Stimulated activated CD4-positive, alpha-beta T cell treated with anti-CD3 and anti-CD28 coated beads, TNF-alpha, amount 100 ng/mL, for 24 hours (primary cell): ENCODE measurements at regions not wholly inside any gene's neighbourhood (a gene's known extent, or its start where the extent isn't known, plus 50 kb on each side); places are given as distances from the start of the nearest gene placed in this dataset.
A peak's percentile ranks its signal among the peaks of the same experiment; 100 is the strongest.
"Not testable (repeated sequence)": the region's sequence is repeated elsewhere in the genome, so short reads cannot be mapped to it uniquely, and the experiment has no call there.

Source experiments
- DNase-seq, 3 experiments: peaks; one replicate each; pipeline ENCODE4 v3.0.0-alpha.2; 2020; ENCODE audit warnings: low read depth in 3 of 3

DNA sequence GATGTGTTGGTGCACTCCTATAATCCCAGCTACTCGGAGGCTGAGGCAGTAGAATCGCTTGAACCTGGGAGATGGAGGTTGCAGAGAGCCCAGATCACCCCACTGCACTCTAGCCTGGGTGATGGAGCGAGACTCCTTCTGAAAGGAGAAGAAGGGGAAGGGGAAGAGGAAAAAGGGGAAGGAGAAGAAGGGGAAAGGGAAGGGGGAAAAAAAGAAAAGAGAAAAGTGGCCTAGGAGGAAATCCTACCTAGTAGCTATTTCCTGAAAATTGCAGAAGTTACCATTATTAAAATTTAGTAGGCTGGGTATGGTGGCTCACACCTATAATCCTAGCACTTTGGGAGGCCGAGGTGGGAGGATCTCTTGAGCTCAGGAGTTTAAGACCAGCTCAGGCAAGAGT lies 67.4 kb downstream of the ARRDC3 start:
- no peak for DNase-seq

DNA sequence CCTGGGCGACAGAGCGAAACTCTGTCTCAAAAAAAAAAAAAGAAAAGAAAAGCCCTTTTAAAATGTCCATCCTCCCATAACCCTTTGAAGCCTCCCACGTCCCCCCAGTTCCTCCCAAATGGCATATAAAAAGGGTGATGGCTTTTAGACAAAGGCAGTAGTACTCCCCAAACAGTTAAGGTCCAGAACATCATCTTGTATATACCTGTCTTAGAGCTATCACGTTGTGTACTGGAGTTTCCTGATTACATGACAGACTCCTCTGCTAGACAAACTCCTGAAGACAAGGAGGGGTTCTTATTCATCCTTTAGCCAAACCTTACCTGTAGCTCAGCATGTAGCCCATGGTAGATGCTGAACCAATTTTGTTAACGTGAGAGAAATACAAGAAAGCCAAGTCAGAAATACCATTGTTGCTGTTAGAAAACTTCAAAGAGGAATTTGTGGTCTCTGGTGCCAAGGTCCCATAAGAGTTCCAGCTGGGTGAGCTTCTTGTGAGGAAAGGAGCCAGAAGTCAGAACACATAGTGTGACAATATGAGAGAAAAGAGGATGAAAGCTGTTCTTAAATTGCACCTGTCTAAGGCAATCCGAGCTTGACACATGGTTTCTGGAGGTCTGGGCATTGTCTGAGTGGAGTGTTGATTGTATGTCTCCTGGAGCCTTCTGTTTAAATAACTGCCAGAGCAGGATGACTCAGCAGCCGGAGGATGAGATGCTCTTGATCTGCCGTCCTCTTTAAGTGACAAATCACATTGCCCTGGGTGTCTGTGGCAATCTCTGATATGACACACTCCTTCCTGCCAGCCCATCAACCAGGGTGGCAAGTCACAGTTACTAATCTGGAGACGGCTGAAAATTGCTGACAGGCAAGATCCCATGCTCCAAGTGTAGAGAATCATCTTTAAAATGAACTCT lies 69.1 kb downstream of the ARRDC3 start:
- DNase-seq, result peak; percentile 61 to 82 (median 75)

DNA sequence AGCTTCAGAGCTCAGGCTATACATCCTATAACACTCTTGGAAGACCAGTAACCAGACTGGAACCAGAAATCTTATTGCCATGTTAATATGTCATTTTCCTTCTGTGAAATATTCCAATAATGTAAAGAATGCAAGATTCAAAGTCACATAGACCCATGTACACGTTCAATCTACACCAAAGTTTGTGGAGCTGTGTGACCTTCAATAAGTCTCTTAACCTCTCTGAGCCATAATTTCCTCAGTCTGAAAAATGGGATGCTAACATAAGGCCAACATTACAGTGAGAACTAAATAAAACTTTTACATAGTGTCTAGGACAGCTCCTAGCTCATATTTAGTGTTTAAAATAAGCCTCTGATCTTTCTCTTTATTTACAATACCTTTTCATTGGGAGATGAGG lies 70.4 kb downstream of the ARRDC3 start:
- no peak for DNase-seq

GRCh38 chr5:91311697-91312501 lies 71.2 kb downstream of the ARRDC3 start:
- DNase-seq, result peak; percentile 16 to 47 (median 40)

DNA sequence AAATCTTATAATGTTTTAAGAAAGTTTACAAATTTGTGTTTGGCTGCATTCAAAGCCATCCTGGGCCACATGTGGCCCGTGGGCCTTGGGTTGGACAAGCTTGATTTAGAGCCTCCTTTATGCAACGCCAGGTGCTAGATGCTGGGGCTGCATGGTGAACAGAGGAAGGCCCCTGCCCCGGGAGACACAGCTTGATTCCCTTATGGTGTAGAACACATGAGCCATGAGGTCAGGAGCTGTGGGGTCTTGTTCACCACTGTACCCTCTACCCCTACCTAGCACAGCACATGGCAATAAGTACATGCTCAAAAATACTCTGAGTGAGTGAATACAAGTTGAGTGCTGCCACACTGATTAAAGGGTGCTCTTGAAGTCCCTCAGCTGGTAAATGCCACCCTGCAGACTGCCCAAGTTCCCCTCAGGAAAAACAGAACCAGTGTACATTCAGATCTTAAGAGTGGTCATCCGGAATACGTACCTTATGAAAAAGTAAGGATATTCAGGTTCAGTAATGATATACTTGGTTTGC lies 71.9 kb downstream of the ARRDC3 start:
- no peak for DNase-seq

GRCh38 chr5:91308157-91308556 lies 75.0 kb downstream of the ARRDC3 start:
- not testable (repeated sequence) for DNase-seq

DNA sequence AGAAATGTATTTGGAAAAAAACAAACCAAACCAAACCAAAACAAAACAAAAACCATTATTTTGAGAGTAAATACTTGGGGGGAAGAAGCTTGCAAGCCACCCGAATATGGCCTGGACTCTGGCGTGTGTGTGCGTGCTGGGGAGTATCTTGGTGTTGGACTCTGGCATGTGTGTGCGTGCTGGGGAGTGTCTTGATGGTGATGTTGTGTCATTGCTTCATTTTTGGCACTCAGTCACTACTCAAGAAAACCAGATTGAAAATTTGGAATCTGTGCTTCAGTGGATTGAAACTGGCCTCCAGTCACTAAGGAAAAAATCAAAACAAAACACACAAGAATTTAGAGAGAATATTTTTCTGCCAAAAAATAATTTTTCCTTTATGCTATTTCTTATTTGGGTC lies 76.1 kb downstream of the ARRDC3 start:
- no peak for DNase-seq

DNA sequence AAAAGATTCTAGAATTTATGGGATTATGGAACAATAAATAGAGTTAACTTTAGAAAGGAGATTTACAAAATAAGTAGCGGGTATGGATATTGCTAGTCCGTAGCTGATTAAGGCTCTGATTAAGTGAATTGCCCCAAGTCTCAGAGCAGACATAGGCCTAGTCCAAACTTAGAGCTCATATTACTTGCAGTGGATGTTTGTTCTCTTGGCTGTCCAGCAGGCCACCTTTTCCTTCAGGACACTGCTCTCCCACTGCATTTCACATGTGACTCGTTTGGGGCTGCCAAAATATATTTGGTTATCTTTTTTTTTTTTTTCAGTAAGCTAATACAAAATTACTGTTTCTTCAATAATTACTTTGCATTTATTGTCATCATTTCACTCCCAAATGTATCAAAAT lies 76.6 kb downstream of the ARRDC3 start:
- no peak for DNase-seq

- no peak for DNase-seq
Observed at GRCh38 chr5:91305640-91306039, 77.5 kb downstream of the ARRDC3 start.

- DNase-seq, result not testable (repeated sequence)
Observed at GRCh38 chr5:91304015-91304414, 79.1 kb downstream of the ARRDC3 start.

DNA sequence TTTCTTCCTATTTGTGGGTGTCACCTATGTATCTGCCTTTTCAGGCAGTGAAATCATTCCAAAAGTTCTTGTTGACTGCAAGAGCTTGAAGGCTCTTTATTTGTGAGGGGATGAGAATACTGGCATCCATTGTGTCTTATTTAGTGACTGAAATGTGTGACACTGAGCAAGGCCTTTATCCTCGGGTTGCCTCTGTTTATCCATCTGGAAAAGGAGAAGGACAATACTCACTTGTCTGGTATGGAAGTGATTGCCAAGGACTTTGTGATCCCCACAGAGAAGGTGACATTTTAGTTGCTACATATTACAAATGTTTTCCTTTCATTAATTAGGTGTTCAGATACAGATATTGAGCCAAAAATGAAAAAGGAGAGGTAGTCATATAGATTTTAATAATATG lies 80.2 kb downstream of the ARRDC3 start:
- DNase-seq, result no peak

- DNase-seq, result no peak
Observed at GRCh38 chr5:91302305-91302704, 80.8 kb downstream of the ARRDC3 start.

DNA sequence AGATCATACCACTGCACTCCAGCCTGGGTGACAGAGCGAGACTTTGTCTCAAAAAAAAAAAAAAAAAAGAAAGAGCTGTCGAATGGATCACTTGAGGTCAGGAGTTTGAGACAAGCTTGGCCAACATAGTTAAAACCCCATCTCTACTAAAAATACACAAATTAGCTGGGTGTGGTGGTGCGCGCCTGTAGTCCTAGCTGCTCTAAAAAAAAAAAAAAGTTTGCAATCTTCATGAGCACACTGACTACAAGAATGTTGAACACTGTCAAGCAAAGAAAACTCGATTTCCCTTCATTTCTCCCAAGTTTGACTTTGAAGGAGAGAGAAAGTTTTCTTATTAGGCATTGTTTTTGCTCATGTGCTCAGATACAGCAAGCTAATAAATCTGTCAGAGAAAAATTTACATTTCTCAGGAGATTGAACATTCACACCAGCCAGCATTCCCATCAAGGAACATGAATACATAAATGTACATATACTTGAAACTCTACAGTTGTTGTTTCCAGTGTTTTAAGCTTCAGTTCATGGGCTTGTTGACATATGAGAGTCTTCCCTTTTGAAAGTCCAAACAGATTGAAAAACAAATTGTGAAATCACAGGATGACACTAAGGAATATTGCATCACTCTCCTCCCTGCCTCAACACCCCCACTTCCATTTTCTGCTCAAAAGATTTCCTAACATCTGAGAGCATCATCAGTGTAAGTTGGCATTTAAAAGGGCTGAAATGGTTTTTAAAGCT lies 81.8 kb downstream of the ARRDC3 start:
- DNase-seq, result no peak

GRCh38 chr5:91297994-91298393 lies 85.1 kb downstream of the ARRDC3 start:
- no peak for DNase-seq

DNA sequence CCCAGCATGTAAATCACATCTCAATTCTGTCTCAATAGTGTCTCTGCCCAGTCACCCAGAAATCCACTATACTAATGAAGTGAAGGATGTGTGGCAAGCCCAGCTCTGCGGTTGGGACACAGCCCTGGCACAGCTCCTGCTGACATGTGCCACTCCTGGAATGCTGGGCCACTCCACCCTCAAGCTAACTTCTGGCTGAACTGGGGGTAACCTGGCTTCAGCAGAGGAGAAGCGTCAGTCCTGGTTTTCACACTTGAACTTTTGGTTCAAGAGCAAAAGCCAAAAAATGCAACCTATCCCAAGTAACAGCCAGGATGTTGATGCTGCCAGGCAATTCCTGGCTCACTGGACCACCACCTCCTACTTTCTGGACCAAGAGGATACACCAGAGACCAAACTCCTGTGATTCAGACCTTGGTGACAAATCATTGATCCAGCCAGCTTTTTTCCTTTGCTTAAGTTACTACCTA lies 86.4 kb downstream of the ARRDC3 start:
- no peak for DNase-seq

DNA sequence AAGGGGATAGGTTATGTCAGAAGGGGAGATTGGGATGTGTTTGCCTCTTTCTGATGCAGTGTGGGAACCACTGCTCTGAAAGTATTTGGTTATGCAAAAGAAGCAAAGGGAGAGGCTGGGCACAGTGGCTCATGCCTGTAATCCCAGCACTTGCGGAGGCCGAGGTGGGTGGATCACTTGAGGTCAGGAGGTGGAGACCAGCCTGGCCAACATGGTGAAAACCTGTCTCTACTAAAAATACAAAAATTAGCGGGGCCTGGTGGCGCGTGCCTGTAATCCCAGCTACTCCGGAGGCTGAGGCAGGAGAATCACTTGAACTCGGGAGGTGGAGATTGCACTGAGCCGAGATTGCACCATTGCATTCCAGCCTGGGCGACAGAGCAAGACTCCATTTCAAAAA lies 87.0 kb downstream of the ARRDC3 start:
- not testable (repeated sequence) for DNase-seq

- DNase-seq, result no peak
Observed at GRCh38 chr5:91293131-91293530, 90.0 kb downstream of the ARRDC3 start.

DNA sequence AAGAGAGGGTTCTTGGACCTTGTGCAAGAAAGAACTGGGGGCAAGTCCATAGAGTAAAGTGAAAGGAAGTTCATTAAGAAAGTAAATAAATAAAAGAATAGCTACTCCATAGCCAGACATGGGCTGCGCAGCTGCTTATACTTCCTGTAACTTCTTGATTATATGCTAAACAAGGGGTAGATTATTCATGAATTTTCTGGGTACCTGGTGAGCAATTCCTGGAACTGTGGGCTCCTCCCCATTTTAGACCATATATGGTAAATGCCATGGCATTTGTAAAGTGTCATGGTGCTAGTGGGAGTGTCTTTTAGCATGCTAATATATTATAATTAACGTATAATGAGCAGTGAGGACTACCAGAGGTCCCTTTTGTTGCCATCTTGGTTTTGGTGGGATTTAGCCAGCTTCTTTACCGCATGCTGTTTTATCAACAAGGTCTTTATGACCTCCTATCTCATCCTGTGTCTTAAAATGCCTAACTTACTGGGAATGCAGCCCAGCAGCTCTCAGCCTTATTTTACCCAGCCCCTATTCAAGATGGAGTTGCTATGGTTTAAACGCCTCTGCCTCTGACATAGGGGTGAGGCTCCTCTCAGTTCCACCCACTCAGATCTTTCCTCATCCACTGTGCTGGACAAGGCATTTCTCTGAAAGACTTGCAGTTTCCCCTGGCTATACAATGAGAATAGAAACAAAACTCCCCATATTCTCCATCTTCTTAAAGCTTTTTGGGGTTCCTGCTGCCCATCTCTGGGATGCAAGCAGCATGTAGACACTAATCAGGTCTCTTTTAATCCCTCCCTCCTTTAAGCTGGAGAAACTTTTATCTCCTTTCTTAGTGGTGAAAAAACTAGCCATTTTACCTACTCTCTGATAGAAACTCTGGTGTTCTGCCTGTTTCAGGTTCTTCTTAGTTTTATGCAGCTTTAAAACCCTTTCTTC lies 91.2 kb downstream of the ARRDC3 start:
- no peak for DNase-seq

DNA sequence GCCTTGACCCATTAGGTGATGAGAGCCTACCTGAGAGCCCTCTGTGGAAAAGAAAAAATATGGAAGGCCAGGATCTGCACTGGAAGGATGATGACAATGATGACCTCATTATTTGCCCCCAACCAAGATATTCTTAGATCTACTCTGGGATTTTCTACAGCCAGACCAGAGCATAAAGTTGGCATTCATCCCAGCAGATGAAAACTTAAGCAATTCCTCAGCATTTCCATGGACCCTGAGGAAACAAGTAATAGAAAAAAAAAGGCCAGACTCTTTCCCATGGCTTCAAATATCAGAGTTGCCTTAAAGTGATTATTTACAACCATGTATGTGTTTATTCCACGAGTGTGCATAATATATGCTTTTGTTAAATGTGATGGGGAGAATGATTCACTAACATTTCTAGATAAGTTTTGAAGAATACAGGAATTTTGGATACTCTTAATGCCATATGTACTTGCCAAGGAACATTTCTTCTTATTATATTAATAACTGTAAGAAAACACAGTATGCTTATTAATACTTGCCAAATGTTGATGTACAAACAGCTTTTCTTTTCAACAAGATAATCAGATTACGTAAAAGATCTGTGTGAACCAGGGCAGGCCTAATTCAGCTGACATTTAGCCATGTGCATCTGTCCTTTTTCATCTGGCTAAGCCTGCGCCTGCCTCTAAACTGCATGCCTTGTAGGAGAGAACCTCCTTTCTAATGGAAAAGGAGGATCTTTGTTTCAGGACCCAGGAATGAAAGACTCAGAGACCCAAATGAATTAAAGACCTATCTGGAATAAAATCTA lies 94.8 kb downstream of the ARRDC3 start:
- no peak for DNase-seq

DNA sequence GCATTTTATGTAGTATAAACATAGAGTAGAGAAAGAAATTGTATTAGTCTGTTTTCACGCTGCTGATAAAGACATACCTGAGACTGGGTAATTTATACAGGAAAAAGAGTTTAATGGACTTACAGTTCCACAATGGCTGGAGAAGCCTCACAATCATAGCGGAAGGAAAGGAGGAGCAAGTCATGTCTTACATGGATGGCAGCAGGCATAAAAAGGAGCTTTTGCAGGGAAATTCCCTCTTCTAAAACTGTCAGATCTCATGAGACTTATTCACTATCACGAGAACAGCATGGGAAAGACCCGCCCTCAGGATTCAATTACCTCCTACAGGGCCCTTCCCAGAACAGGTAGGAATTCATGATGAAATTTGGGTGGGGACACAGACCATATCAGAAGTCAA lies 98.1 kb downstream of the ARRDC3 start:
- DNase-seq, result not testable (repeated sequence)
